HEK293T (cell line): ENCODE measurements at regions not wholly inside any gene's neighbourhood (a gene's known extent, or its start where the extent isn't known, plus 50 kb on each side); places are given as distances from the start of the nearest gene placed in this dataset.

ENCODE experiments used
- ELF4 ChIP-seq: fragments of 450-650 bp; IDR thresholded peaks from 2 replicates; pipeline ENCODE4 v1.6.1; 2017; ENCODE audit warnings: antibody characterized with exemption
- FOXA1 ChIP-seq: fragments of 450-650 bp; IDR thresholded peaks from 2 replicates; pipeline ENCODE4 v1.6.1; 2016; ENCODE audit warnings: mild to moderate bottlenecking
- FOXK2 ChIP-seq: fragments of 450-650 bp; IDR thresholded peaks from 2 replicates; pipeline ENCODE4 v1.6.1; 2016; ENCODE audit warnings: mild to moderate bottlenecking
- SUZ12 ChIP-seq: fragments of 450-650 bp; IDR thresholded peaks from 2 replicates; pipeline ENCODE4 v1.6.1; 2016; ENCODE audit warnings: mild to moderate bottlenecking

- no peak for TF ChIP-seq FOXA1
- TF ChIP-seq SUZ12 = no peak
- no peak for TF ChIP-seq ELF4
- TF ChIP-seq FOXK2 = no peak
Measured at GRCh38 chr2:181128199-181128598, 147.8 kb downstream of the UBE2E3 start.
